Fibroblast of villous mesenchyme (primary cell): ENCODE measurements at regions not wholly inside any gene's neighbourhood (a gene's known extent, or its start where the extent isn't known, plus 50 kb on each side); places are given as distances from the start of the nearest gene placed in this dataset.

Experiments
- DNase-seq: peaks from one replicate; pipeline ENCODE4 v3.0.0-alpha.2; 2010; ENCODE audit warnings: low read depth
- H3K4me3 ChIP-seq: 2 replicates; pipeline ENCODE4 v1.5.1; 2011; ENCODE audit warnings: low read depth, mild to moderate bottlenecking, low read length
- TF ChIP-seq, protein P1 (sequence below): IDR thresholded peaks from 2 replicates; pipeline ENCODE4 v1.5.1; 2012; ENCODE audit warnings: low read depth, mild to moderate bottlenecking, low read length; ENCODE audit not compliant: insufficient read depth

- DNase-seq: no peak
- no peak overlapping the region for H3K4me3 ChIP-seq
Observed at GRCh38 chr11:70584498-70585235, 186.3 kb downstream of the CTTN start.

GRCh38 chr11:70585236-70585545 lies 186.9 kb downstream of the CTTN start:
- TF ChIP-seq, protein P1, sequence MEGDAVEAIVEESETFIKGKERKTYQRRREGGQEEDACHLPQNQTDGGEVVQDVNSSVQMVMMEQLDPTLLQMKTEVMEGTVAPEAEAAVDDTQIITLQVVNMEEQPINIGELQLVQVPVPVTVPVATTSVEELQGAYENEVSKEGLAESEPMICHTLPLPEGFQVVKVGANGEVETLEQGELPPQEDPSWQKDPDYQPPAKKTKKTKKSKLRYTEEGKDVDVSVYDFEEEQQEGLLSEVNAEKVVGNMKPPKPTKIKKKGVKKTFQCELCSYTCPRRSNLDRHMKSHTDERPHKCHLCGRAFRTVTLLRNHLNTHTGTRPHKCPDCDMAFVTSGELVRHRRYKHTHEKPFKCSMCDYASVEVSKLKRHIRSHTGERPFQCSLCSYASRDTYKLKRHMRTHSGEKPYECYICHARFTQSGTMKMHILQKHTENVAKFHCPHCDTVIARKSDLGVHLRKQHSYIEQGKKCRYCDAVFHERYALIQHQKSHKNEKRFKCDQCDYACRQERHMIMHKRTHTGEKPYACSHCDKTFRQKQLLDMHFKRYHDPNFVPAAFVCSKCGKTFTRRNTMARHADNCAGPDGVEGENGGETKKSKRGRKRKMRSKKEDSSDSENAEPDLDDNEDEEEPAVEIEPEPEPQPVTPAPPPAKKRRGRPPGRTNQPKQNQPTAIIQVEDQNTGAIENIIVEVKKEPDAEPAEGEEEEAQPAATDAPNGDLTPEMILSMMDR: no peak
- no peak overlapping the region for H3K4me3 ChIP-seq
- DNase-seq: no peak

More at GRCh38 chr11:70584498-70585235, 186.3 kb downstream of the CTTN start:
- TF ChIP-seq, protein P1: no peak

DNA sequence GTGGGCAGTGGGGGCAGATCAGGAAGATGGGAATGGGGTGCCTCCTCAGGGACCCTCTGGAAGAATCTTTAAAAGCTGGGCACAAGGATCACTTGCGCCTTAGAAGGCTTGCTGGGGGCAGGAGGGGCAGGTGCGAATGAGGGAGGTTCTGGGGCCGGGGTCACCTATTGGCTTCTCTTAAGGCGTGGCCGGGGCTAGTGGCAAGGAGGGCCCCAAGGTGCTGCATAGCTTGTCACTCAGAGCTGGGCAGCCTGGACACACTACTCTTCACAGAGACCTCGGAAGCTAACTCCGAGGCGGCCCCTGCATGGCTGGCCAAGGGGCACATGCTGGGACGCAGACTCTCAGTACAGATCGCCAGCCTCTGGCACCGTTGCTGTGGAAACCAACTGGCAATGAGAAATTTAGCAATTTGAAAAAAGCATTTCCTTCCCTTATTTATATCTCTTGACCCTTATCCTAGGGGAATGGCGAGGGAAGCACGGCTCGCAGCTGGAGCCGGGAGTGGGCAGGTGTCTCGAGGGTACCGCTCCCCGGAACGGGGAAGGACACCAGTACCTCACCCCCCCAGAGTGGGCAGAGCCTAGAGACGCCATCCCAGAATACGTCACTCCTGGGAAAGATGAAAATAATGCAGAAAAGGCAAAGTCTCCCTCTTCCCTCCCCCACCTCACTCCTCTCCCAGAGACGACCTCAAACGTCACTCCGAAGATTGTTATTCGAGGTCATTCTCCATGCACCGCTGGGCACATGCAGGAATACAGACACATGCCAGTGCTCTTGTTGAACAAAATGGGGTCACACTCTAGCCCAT lies 188.1 kb downstream of the CTTN start:
- no peak for DNase-seq
- TF ChIP-seq, protein P1: no peak
- H3K4me3 ChIP-seq: no peak overlapping the region

GRCh38 chr11:70587075-70587389 lies 188.7 kb downstream of the CTTN start:
- TF ChIP-seq, protein P1: no peak
- no peak overlapping the region for H3K4me3 ChIP-seq
- DNase-seq: no peak

DNA sequence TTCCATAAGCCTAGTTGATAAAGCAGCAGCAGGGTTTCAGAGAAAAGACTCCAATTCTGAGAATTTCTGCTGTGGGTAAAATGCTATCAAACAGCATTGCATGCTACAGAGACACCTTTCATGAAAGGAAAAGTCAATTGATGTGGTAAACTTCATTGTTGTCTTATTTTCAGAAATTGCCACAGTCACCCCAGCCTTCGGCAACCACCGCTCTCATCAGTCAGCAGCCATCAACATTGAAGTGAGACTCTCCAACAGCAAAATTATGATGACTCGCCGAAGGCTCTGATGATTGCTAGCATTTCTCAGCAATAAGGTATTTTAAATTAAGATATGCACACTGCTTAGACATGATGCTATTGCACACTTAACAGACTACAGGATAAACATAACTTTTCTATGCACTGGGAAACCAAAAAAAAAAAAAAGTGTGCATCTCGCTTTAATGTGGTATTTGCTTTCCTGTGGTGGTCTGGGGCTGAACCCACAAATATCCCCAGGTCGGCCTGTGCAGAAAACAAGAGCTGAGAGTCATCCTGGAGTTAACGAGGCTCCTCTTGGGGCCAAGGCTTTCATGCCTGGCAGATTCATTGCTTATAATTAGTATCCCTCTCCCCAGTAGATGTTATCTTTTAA lies 192.1 kb downstream of the CTTN start:
- no peak overlapping the region for H3K4me3 ChIP-seq
- DNase-seq: no peak
- TF ChIP-seq, protein P1: no peak

- TF ChIP-seq, protein P1: no peak
Observed at GRCh38 chr11:70592641-70593165, 194.4 kb downstream of the CTTN start.

More at GRCh38 chr11:70592641-70593165, 194.4 kb downstream of the CTTN start:
- no peak overlapping the region for H3K4me3 ChIP-seq
- no peak for DNase-seq
